IMR-90 (cell line): ENCODE measurements at regions not wholly inside any gene's neighbourhood (a gene's known extent, or its start where the extent isn't known, plus 50 kb on each side); places are given as distances from the start of the nearest gene placed in this dataset.

Source experiments
- ATAC-seq: fragments of 200-7000 bp; cut with Tn5 transposase; 2 replicates; pipeline ENCODE4 v1.9.1; 2020; ENCODE audit warnings: low read depth, mild to moderate bottlenecking, moderate library complexity
- BruUV-seq: library from RNA; stranded (reverse); fragments of 400-500 nt; replicated peaks from 2 replicates; lab custom pipeline; 2021; lab: Mats Ljungman, UMichigan
- CTCF ChIA-PET: fragments of 300-600 bp; formaldehyde crosslinking; extraction: SDS; loops from one replicate; lab custom pipeline; 2021; ENCODE audit warnings: antibody characterized with exemption; lab: Yijun Ruan, JAX
- POLR2A ChIA-PET: fragments of 300-600 bp; sonication (Branson Sonifier 250); formaldehyde crosslinking; loops from one replicate; lab custom pipeline; 2022; ENCODE audit warnings: antibody characterized with exemption; ENCODE audit not compliant: unreplicated experiment; lab: Charles Lee
- DNase-seq: peaks from one replicate; pipeline ENCODE4 v3.0.0; 2013
- H2AFZ ChIP-seq: replicated peaks from 2 replicates; pipeline ENCODE3; 2013; ENCODE audit warnings: low read length, mild to moderate bottlenecking; ENCODE audit not compliant: poor library complexity
- H2AK5ac ChIP-seq: 2 replicates; pipeline ENCODE4 v1.6.1; 2013; ENCODE audit warnings: low read depth, low read length, inconsistent platforms
- H2AK9ac ChIP-seq: replicated peaks from 2 replicates; pipeline ENCODE3; 2013; ENCODE audit warnings: mild to moderate bottlenecking, low read depth, low read length, moderate library complexity; ENCODE audit not compliant: poor library complexity
- H2BK120ac ChIP-seq: 2 replicates; pipeline ENCODE4 v1.6.1; 2013; ENCODE audit warnings: low read depth, low read length, inconsistent platforms
- H2BK15ac ChIP-seq: 3 replicates; pipeline ENCODE4 v1.6.1; 2013; ENCODE audit warnings: low read depth, low read length, inconsistent platforms
- H2BK20ac ChIP-seq: 2 replicates; pipeline ENCODE4 v1.6.1; 2013; ENCODE audit warnings: low read depth, mild to moderate bottlenecking, inconsistent platforms, low read length, moderate library complexity
- H2BK5ac ChIP-seq: 2 replicates; pipeline ENCODE4 v1.6.1; 2013; ENCODE audit warnings: mild to moderate bottlenecking, low read depth, low read length, inconsistent platforms; ENCODE audit not compliant: poor library complexity, severe bottlenecking
- H3K14ac ChIP-seq: replicated peaks from 2 replicates; pipeline ENCODE4 v1.6.1; 2013; ENCODE audit warnings: low read depth, low read length, inconsistent platforms
- H3K18ac ChIP-seq: 2 replicates; pipeline ENCODE4 v1.6.1; 2013; ENCODE audit warnings: low read depth, low read length, control low read depth
- H3K23ac ChIP-seq: 2 replicates; pipeline ENCODE4 v1.6.1; 2013; ENCODE audit warnings: low read depth, low read length, inconsistent platforms
- H3K27ac ChIP-seq: 2 replicates; pipeline ENCODE4 v1.5.1; 2013; ENCODE audit warnings: mild to moderate bottlenecking, control low read depth, low read length; ENCODE audit not compliant: insufficient read depth
- H3K27me3 ChIP-seq: 2 replicates; pipeline ENCODE4 v1.6.1; 2013; ENCODE audit warnings: low read length; ENCODE audit not compliant: control insufficient read depth, insufficient read depth
- H3K36me3 ChIP-seq: 2 replicates; pipeline ENCODE4 v1.6.1; 2013; ENCODE audit warnings: low read length, mixed read lengths; ENCODE audit not compliant: control insufficient read depth, insufficient read depth
- H3K4ac ChIP-seq: 2 replicates; pipeline ENCODE4 v1.6.1; 2013; ENCODE audit warnings: low read depth, low read length, inconsistent platforms
- H3K4me1 ChIP-seq: 2 replicates; pipeline ENCODE4 v1.6.1; 2013; ENCODE audit warnings: low read length, mixed read lengths; ENCODE audit not compliant: control insufficient read depth, insufficient read depth
- H3K4me2 ChIP-seq: 2 replicates; pipeline ENCODE4 v1.6.1; 2013; ENCODE audit warnings: low read depth, mild to moderate bottlenecking, control low read depth, low read length, moderate library complexity
- H3K4me3 ChIP-seq: 2 replicates; pipeline ENCODE4 v1.5.1; 2013; ENCODE audit warnings: low read depth, mild to moderate bottlenecking, control low read depth, low read length, moderate library complexity; ENCODE audit not compliant: insufficient read depth
- H3K56ac ChIP-seq: 2 replicates; pipeline ENCODE4 v1.6.1; 2013; ENCODE audit warnings: low read length, inconsistent platforms; ENCODE audit not compliant: insufficient read depth; ENCODE audit errors: extremely low read depth
- H3K79me1 ChIP-seq, 2 experiments: 2 replicates each; pipeline ENCODE4 v1.6.1; 2013; ENCODE audit warnings: low read length in 2 of 2, inconsistent platforms in 1 of 2, low read depth in 1 of 2
- H3K9ac ChIP-seq: 2 replicates; pipeline ENCODE4 v1.6.1; 2013; ENCODE audit warnings: low read depth, low read length, control low read depth
- H3K9me1 ChIP-seq: 2 replicates; pipeline ENCODE4 v1.6.1; 2013; ENCODE audit warnings: low read length, inconsistent platforms; ENCODE audit not compliant: insufficient read depth
- H3K9me3 ChIP-seq: 2 replicates; pipeline ENCODE4 v1.6.1; 2013; ENCODE audit warnings: low read length; ENCODE audit not compliant: control insufficient read depth, insufficient read depth
- H4K20me1 ChIP-seq: 2 replicates; pipeline ENCODE4 v1.6.1; 2013; ENCODE audit warnings: low read length, inconsistent platforms; ENCODE audit not compliant: insufficient read depth
- H4K5ac ChIP-seq: 2 replicates; pipeline ENCODE4 v1.6.1; 2013; ENCODE audit warnings: mild to moderate bottlenecking, low read depth, low read length, control low read depth
- H4K8ac ChIP-seq, 2 experiments: 2 replicates each; pipeline ENCODE4 v1.6.1; 2013; ENCODE audit warnings: low read depth in 2 of 2, low read length in 2 of 2, control low read depth in 1 of 2, inconsistent platforms in 1 of 2
- H4K91ac ChIP-seq: 2 replicates; pipeline ENCODE4 v1.6.1; 2013; ENCODE audit warnings: low read depth, low read length, inconsistent platforms; ENCODE audit not compliant: insufficient read depth
- BHLHE40 ChIP-seq: fragments of 150-350 bp; IDR thresholded peaks from 2 replicates; pipeline ENCODE4 v1.6.1; 2016; ENCODE audit warnings: mild to moderate bottlenecking, low read depth, low read length
- CEBPB ChIP-seq: IDR thresholded peaks from 2 replicates; pipeline ENCODE4 v1.6.1; 2012; ENCODE audit warnings: low read depth, low read length, improper control_type of control experiment
- FOS ChIP-seq: fragments of 150-350 bp; IDR thresholded peaks from 2 replicates; pipeline ENCODE4 v1.6.1; 2016; ENCODE audit warnings: low read depth, low read length
- MAFK ChIP-seq: IDR thresholded peaks from 2 replicates; pipeline ENCODE4 v1.6.1; 2012; ENCODE audit warnings: low read depth, low read length, improper control_type of control experiment
- POLR2A ChIP-seq: IDR thresholded peaks from 2 replicates; pipeline ENCODE4 v1.6.1; 2012; ENCODE audit warnings: mild to moderate bottlenecking, low read depth, low read length
- RCOR1 ChIP-seq: IDR thresholded peaks from 2 replicates; pipeline ENCODE4 v1.6.1; 2012; ENCODE audit warnings: mild to moderate bottlenecking, low read length, improper control_type of control experiment; ENCODE audit not compliant: insufficient replicate concordance
- SMC3 ChIP-seq: fragments of 150-350 bp; IDR thresholded peaks from 2 replicates; pipeline ENCODE4 v1.6.1; 2016; ENCODE audit warnings: low read depth, mild to moderate bottlenecking, antibody characterized with exemption, low read length, moderate library complexity
- USF2 ChIP-seq: fragments of 150-350 bp; IDR thresholded peaks from 2 replicates; pipeline ENCODE4 v1.6.1; 2017; ENCODE audit warnings: mild to moderate bottlenecking, antibody characterized with exemption, low read length, low read depth
- WGBS, 2 experiments: methylation state at CpG; one replicate each; pipeline versions ENCODE4 v1.1.5 to v1.1.7; 2013; ENCODE audit warnings: missing lambda C conversion rate in 2 of 2; ENCODE audit not compliant: insufficient read length in 1 of 2; ENCODE audit errors: extremely low coverage in 2 of 2; 5-methylcytosine and 5-hydroxymethylcytosine counted together
- dilution Hi-C: fragments of 300-500 bp; cut with HindIII; formaldehyde crosslinking; loops from one replicate; pipeline ENCODE4 v1.14.3; 2018; ENCODE audit warnings: low sequenced_read_pairs; ENCODE audit not compliant: unreplicated experiment
- in situ Hi-C: fragments of 300-500 bp; cut with MboI; formaldehyde crosslinking; loops from 3 replicates; pipeline ENCODE4 v1.14.3; 2019; ENCODE audit warnings: low sequenced_read_pairs, inconsistent platforms, mixed read lengths
- intact Hi-C: fragments of 100-400 bp; cut with micrococcal nuclease; formaldehyde crosslinking; loops from 2 replicates; pipeline ENCODE4 v1.10.0; 2022

GRCh38 chr1:47686731-47687630 is 249.1 kb downstream of the FOXD2 start:
- Histone ChIP-seq H3K9me1 (no peaks in the 10 kb centered on the region), H4K20me1 (no peaks in the 10 kb centered on the region), H3K4ac (no peak overlapping the region), H3K4me2 (no peak overlapping the region), H2BK5ac (no peak overlapping the region), H3K4me3 (no peak overlapping the region), H2AK5ac (no peak overlapping the region), H4K5ac (no peak overlapping the region), H3K36me3 (no peaks in the 10 kb centered on the region), H3K4me1 (no peaks in the 10 kb centered on the region), H2AK9ac (no peak overlapping the region), H2BK20ac (no peak overlapping the region), H3K79me1 (no peaks in the 10 kb centered on the region), H2BK15ac (no peak overlapping the region), H3K9ac (no peak overlapping the region), H2AFZ (peak overlapping the region; percentile 21), H4K91ac (no peak overlapping the region), H4K8ac (no peak overlapping the region), H3K27ac (no peak overlapping the region), H3K18ac (no peak overlapping the region), H3K23ac (no peak overlapping the region), H2BK120ac (no peak overlapping the region), H3K14ac (no peak overlapping the region), H3K56ac (no peak overlapping the region), H3K27me3 (no peaks in the 10 kb centered on the region; the same call in 1 of the 2 replicates), H3K9me3 (no peaks in the 10 kb centered on the region)
- BruUV-seq: no TSS peak
- no CpG with 5 or more reads among the region's 15 CpGs for WGBS, 2 experiments
- TF ChIP-seq USF2 (no peak), FOS (no peak), CEBPB (no peak), MAFK (no peak), RCOR1 (no peak), POLR2A (no peak), SMC3 (no peak), BHLHE40 (no peak)
- in situ Hi-C loops (no loop called here), dilution Hi-C loops (no loop called here), intact Hi-C loops (no loop called here)
- CTCF ChIA-PET: no interaction called here
- DNase-seq: no peak
- POLR2A ChIA-PET: no interaction called here
- no peak for ATAC-seq
